ENCODE measurements at regions not wholly inside any gene's neighbourhood (a gene's known extent, or its start where the extent isn't known, plus 50 kb on each side); places are given as distances from the start of the nearest gene placed in this dataset.

DNA sequence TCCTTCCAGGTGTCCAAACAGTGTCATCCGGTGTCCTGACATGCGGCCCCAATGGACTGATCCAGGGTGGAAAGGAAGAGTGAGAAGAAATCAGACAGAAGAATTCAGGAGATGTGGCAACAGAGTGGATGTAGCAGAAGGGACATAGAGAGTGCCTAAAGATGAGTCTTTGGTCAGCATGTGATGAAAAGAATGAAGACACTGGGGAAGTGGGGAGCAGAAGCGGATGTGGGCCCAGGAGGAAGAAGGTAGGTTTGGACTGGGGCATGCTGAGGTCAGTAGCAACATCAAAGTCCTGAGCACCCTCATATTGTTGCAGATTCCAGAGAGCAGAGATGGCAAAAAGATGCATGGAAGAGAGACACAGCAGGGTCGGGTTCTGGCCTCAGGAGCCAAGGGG lies 71.8 kb upstream of the STEAP1B start:
- Histone ChIP-seq H2AFZ (ENCODE audit: low read length) (no peak overlapping the region), H3K9ac (ENCODE audit: insufficient read depth, low read length) (no peak overlapping the region), H3K4me3 (replicated peaks in 1 of 4; ENCODE audit: control extremely low read depth in 1 of 4, insufficient read depth in 1 of 4, low read depth in 3 of 4, low read length in 4 of 4) (no peak overlapping the region), H3K27ac (ENCODE audit: insufficient read depth, low read length) (no peak overlapping the region), H3K9me3 (ENCODE audit: control insufficient read depth, insufficient read depth, low read depth, low read length) (no peaks in the 10 kb centered on the region), H3K36me3 (ENCODE audit: control insufficient read depth, insufficient read depth, low read length) (no peaks in the 10 kb centered on the region), H3K27me3 (ENCODE audit: control insufficient read depth, insufficient read depth, low read length) (no peaks in the 10 kb centered on the region), H4K20me1 (ENCODE audit: control insufficient read depth, extremely low read depth, insufficient read depth, low read length) (no peaks in the 10 kb centered on the region), H3K4me1 (ENCODE audit: control insufficient read depth, extremely low read depth, insufficient read depth, low read length) (peaks cover 10% of the 10 kb centered on the region), H3K79me2 (ENCODE audit: control insufficient read depth, insufficient read depth, low read length) (no peaks in the 10 kb centered on the region), H3K4me2 (ENCODE audit: extremely low read depth, insufficient read depth, low read length) (no peak overlapping the region)
- DNase-seq (ENCODE audit: low read depth in 2 of 2): no peak
- TF ChIP-seq, protein P1, sequence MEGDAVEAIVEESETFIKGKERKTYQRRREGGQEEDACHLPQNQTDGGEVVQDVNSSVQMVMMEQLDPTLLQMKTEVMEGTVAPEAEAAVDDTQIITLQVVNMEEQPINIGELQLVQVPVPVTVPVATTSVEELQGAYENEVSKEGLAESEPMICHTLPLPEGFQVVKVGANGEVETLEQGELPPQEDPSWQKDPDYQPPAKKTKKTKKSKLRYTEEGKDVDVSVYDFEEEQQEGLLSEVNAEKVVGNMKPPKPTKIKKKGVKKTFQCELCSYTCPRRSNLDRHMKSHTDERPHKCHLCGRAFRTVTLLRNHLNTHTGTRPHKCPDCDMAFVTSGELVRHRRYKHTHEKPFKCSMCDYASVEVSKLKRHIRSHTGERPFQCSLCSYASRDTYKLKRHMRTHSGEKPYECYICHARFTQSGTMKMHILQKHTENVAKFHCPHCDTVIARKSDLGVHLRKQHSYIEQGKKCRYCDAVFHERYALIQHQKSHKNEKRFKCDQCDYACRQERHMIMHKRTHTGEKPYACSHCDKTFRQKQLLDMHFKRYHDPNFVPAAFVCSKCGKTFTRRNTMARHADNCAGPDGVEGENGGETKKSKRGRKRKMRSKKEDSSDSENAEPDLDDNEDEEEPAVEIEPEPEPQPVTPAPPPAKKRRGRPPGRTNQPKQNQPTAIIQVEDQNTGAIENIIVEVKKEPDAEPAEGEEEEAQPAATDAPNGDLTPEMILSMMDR (conservative IDR thresholded peaks at IDR 0.05 in 1 of 2, IDR thresholded peaks at IDR 0.05 in 1 of 2; ENCODE audit: low read depth in 1 of 2, low read length in 2 of 2): no peak
- no peak for TF ChIP-seq EZH2 (IDR thresholded peaks at IDR 0.05; ENCODE audit: low read length, missing control alignments)

DNA sequence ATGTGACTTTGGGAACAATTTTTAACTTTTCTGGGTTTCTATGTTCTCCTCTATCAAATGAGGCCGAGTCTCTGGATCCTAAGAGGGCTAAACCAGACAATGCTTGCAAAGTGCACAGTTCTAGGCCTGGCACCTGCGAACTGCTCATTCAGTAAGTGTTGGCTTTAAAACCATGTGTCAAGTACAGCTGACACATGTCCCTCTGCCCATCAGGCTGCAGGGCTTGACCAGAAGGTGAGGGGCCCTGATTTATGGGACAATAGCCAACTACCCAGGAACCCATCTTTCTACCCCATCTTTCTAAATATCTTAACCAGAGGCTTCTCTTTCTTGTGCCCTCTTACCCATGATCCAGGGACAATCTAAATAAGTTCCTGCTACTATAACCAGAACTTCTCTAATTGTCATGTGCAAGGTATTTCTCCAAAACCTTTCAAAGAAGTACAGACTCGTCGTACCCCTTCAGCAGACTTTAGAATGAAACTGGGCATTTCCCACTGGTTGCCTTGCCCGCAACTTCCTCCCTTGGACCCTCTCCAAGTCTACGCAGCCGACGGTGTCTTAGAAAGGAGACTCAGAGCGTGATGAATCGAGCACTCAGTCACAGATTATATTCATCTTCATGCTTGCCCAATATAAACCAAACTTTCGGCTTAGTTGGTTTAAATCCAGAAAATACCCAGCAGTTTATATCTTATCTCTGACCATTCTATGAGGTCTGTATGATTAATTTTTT lies 69.8 kb upstream of the STEAP1B start:
- no peaks in the 10 kb centered on the region for H3K36me3 ChIP-seq (ENCODE audit: control insufficient read depth, insufficient read depth, low read length)
- H4K20me1 ChIP-seq (ENCODE audit: control insufficient read depth, extremely low read depth, insufficient read depth, low read length): no peaks in the 10 kb centered on the region
- peaks cover 13% of the 10 kb centered on the region for H3K4me1 ChIP-seq (ENCODE audit: control insufficient read depth, extremely low read depth, insufficient read depth, low read length)
- no peak for TF ChIP-seq EZH2 (IDR thresholded peaks at IDR 0.05; ENCODE audit: low read length, missing control alignments)
- TF ChIP-seq, protein P1 (conservative IDR thresholded peaks at IDR 0.05 in 1 of 2, IDR thresholded peaks at IDR 0.05 in 1 of 2; ENCODE audit: low read depth in 1 of 2, low read length in 2 of 2): no peak
- no peak overlapping the region for H3K4me2 ChIP-seq (ENCODE audit: extremely low read depth, insufficient read depth, low read length)
- no peaks in the 10 kb centered on the region for H3K79me2 ChIP-seq (ENCODE audit: control insufficient read depth, insufficient read depth, low read length)
- DNase-seq (ENCODE audit: low read depth in 2 of 2): peak; percentile 47 to 89
- H3K27ac ChIP-seq (ENCODE audit: insufficient read depth, low read length): no peak overlapping the region
- no peaks in the 10 kb centered on the region for H3K9me3 ChIP-seq (ENCODE audit: control insufficient read depth, insufficient read depth, low read depth, low read length)
- no peak overlapping the region for H3K4me3 ChIP-seq (replicated peaks in 1 of 4; ENCODE audit: control extremely low read depth in 1 of 4, insufficient read depth in 1 of 4, low read depth in 3 of 4, low read length in 4 of 4)
- no peaks in the 10 kb centered on the region for H3K27me3 ChIP-seq (ENCODE audit: control insufficient read depth, insufficient read depth, low read length)
- H3K9ac ChIP-seq (ENCODE audit: insufficient read depth, low read length): no peak overlapping the region
- no peak overlapping the region for H2AFZ ChIP-seq (ENCODE audit: low read length)

DNA sequence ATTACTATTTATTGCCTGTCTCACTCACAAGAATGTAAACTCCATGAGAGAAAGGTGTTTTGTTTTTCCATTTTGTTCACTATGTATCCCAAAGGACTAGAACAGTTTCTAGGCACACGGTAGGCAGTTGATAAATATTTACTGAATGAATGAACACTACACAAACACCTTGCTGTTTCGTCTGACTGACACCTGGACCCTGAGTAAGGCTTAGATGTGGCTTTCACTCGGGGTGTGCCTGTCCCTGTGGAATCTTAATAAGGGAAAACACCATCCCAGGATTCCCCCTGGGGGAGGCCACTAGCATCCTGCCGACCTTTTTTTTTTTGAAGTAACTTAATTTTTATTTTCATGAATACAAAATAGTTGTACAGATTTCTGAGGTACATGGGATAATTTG lies 66.6 kb upstream of the STEAP1B start:
- no peaks in the 10 kb centered on the region for H3K36me3 ChIP-seq (ENCODE audit: control insufficient read depth, insufficient read depth, low read length)

More for the DNA sequence above, 66.6 kb upstream of the STEAP1B start:
- peaks cover 30% of the 10 kb centered on the region for H3K4me1 ChIP-seq (ENCODE audit: control insufficient read depth, extremely low read depth, insufficient read depth, low read length)
- no peak overlapping the region for H2AFZ ChIP-seq (ENCODE audit: low read length)
- H3K9me3 ChIP-seq (ENCODE audit: control insufficient read depth, insufficient read depth, low read depth, low read length): no peaks in the 10 kb centered on the region
- DNase-seq (ENCODE audit: low read depth in 2 of 2): no peak
- no peaks in the 10 kb centered on the region for H3K79me2 ChIP-seq (ENCODE audit: control insufficient read depth, insufficient read depth, low read length)
- H3K4me2 ChIP-seq (ENCODE audit: extremely low read depth, insufficient read depth, low read length): no peak overlapping the region
- H3K27ac ChIP-seq (ENCODE audit: insufficient read depth, low read length): no peak overlapping the region
- TF ChIP-seq, protein P1 (conservative IDR thresholded peaks at IDR 0.05 in 1 of 2, IDR thresholded peaks at IDR 0.05 in 1 of 2; ENCODE audit: low read depth in 1 of 2, low read length in 2 of 2): no peak
- no peak for TF ChIP-seq EZH2 (IDR thresholded peaks at IDR 0.05; ENCODE audit: low read length, missing control alignments)
- H3K9ac ChIP-seq (ENCODE audit: insufficient read depth, low read length): no peak overlapping the region
- H3K4me3 ChIP-seq (replicated peaks in 1 of 4; ENCODE audit: control extremely low read depth in 1 of 4, insufficient read depth in 1 of 4, low read depth in 3 of 4, low read length in 4 of 4): no peak overlapping the region
- no peaks in the 10 kb centered on the region for H3K27me3 ChIP-seq (ENCODE audit: control insufficient read depth, insufficient read depth, low read length)
- H4K20me1 ChIP-seq (ENCODE audit: control insufficient read depth, extremely low read depth, insufficient read depth, low read length): no peaks in the 10 kb centered on the region
